GM21515 (cell line): ENCODE measurements at regions not wholly inside any gene's neighbourhood (a gene's known extent, or its start where the extent isn't known, plus 50 kb on each side); places are given as distances from the start of the nearest gene placed in this dataset.

ENCODE experiments used
- ATAC-seq: cut with Tn5 transposase; IDR thresholded peaks from one replicate; pipeline ENCODE4 v1.9.1; 2021; ENCODE audit not compliant: unreplicated experiment

- no peak for ATAC-seq
Observed at GRCh38 chr16:86663685-86664521, 85.6 kb downstream of the FOXL1 start.

DNA sequence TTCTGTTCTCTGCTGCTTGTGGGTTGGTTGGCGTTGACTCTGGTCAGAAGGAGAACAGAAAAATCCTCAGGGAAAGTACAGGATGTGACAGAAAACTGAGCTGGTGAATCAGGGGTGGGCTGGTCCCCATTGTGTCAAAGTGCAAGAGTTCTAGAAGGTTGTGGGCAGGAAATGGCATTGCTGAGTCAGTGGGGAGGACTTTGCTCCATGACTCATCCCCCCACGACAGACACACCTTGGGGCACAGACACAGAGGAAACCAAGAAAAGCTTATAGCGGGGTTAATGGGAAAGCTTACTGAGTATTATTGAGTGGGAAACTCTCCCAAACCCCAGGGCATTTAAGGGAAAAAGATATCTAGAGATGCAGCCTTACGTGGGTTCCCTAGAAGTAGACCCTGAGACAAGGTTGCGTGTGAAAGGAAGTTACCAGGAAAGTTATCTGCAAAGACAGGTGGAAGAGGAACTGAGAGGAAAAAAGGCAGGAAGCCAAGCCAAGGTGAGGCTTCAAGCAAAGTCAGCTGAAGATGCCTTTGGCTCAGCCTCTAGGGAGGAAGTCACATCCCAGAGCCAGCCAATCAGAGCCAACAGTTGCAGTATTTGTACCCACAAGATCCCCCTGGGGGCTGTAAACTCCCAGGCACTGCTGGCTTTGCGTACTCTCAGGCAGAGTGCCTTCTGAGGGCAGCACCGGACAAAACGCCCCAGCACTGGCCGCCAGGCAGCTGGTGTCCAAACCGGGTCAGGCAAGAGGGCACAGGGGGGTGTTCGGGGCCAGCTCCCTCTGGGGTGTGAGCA, 86.4 kb downstream of the FOXL1 start:
- ATAC-seq: peak; percentile 56

DNA sequence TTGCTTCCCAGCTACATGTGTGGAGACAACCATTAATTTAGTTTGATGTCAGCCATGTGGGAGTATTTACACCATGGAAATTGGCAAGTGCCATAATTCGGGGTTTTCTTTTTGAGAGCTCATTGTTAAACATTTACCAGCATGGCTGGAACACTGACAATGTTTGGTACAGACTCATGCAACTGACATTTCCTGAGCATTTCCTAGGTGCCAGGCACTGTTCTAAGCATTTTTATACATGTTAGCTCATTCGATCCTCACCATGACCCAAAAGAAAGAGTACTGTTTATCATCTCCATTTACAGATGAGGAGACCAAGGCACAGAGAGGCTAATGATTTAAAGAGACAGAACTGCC, 86.9 kb downstream of the FOXL1 start:
- ATAC-seq: no peak

- ATAC-seq: no peak
Observed at GRCh38 chr16:86665929-86666328, 87.6 kb downstream of the FOXL1 start.

- no peak for ATAC-seq
Observed at GRCh38 chr16:86667035-86667434, 88.7 kb downstream of the FOXL1 start.

- ATAC-seq: no peak
Observed at GRCh38 chr16:86668136-86668910, 90.0 kb downstream of the FOXL1 start.

DNA sequence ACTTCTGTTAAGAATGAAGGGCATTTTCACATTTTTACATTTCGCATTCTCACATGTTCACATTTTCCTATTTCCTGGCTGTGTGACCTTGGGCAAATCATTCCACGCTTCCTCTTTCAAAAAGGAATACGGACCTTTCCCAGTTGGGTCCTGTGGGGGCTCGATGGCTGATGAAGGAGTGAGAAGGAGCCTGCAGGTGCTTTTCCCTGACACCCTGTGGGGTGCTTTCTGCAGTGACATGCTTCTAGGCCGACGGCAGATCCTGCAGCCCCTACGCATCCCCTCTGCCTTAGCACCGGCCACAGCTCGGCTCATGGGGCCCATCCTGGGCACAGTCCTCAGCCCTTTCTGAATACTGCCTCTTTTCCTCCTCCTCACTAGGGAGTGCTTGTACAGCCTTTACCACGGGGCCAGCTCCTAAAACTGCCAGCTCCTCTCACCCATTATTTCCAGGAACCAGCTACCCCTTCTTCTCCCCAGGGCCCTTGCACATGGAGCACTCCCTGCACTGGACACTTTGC, 91.0 kb downstream of the FOXL1 start:
- ATAC-seq: no peak

DNA sequence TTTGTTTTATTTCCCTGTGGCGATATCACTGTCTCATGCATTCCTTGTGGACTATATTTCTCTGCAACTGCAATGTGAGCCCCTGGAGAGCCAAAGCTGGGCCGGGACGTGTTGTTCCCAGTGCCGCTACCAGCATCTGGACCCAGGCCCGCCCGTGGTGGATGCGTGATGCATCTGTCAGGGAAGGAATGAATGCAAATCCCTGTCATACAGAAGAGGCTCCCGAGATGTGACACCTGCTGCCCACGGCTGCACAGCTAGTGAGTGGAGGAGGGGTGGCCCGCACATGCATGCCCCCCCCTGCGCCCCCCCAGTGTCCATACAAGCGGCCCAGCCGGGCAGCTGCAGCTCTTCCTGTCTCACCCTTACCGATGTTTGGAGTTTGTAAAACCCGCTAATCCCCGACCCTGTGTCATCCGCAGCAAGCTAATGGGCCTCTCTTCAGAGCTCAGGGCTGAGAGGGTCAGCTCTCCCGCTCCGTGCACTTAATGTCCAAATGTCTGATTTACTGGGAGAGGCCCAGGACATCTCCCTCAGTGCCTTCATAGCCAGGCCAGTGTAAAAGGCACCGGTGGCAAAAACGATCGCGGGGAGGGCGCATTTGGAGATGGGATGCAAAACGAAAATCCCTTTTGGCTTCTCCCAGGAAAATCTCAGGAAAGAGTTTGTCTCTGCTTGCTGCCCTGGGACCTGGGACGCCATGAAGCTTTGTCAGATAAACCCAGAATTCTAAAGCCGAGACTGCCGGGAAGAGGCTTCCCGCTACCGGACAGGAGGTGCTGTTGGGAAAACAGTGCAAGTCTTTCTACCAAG, 91.8 kb downstream of the FOXL1 start:
- ATAC-seq: no peak

DNA sequence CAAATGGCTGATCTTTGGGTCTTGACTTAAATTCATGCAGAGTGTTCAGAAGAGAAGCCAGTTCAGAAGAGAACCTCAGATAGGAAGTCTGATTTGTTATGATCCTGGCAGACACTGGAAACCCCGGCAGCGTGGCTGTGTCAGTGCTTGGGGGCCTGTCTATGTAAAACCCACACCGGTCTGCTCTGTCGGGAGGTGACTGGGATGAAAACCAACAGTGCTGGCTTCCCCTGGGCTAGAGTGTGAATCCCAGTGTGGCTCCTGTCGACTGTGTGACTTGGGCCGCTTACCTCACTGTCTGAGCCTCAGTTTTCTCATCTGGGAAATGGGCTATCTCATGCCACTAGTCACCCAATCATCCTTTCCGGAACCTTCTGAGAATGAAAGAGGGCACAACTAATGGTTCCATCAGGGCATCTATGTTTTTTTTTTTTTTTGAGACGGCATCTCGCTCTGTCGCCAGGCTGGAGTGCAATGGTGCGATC, 92.4 kb downstream of the FOXL1 start:
- no peak for ATAC-seq

DNA sequence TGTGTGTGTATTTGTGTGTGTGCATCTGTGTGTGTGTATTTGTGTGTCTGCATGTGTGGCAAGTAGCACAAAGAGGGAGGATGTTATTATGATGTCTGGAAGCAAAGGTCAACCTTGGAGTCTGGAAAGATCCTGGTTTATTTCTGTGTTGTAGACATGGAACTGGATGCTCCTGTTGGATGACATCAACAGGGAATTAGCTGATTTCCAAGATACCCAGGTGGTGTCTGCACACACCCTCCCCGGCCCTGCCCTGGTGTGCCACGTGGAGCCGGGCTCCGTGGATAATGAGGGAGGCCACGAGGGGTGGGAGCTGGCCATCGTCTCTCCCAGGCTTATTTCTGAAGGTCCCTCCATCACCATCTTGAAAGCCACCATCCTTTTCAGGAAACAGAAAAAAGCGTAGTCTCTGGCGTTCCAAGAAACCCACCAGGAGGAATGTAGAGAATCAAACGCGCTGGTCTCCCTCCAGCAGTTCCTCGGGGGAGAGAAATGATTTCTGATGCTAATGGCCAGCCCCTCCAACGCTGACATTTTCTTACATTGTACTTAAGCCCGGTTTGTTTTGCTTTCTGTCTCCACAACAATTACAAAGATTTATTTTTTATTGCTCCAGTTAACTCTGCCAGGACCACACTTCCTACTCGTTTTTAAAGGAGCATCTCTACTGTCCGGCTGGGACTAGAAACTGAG, 93.3 kb downstream of the FOXL1 start:
- no peak for ATAC-seq

DNA sequence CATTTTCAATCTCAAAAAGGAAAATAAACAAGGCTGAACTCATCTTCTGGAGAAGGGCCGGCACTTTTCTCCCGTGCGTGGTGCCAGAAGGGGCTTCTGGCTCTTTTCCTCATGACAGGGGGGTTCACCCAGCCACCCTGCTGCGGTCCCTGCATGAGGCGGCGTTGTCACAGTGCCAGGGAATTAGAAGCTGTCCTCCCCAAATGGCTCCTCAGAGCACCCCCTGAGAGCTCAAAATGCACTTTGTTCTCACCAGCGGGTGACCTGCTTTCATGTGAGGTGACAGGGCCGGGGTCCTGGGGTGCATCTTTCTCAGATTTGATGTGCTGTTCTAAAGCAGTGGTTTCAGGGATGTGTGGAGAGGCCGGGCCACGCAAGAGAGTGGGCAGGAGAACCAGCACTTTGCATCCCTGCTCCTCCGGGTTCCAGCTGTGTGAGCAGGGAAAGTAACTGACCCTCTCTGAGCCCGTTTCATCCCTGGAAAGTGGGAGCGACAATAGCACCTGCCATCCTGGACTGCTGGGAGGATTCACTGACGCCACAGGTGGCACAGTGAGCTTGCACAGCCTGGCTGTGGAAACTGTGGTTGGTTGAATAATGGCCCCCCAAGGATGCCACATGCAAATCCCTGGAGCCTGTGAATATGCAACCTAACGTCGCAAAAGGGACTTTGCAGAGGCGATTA, 94.0 kb downstream of the FOXL1 start:
- no peak for ATAC-seq

GRCh38 chr16:86673090-86673955, 95.0 kb downstream of the FOXL1 start:
- ATAC-seq: no peak

- ATAC-seq: no peak
Observed at GRCh38 chr16:86673956-86674453, 95.7 kb downstream of the FOXL1 start.

DNA sequence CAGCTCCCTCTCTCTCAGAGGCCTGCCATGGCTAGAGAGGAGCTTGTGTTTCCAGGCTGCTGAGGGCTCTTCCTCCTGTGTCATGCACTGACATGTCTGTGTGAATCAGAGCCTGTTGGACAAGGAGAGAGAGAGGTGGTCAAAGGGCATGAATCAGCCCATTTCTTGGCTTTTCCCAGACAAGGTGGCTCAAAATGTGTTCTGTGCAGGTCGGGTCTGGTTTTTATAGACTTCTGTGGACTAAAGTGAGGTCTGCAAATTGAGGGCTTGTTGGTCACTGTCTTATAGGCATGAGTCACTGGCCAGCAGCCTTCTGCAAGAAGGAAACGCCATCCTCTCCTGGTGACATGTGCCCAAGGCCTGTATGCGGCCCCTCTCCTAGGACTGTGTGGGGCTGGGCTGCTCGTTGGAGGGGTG, 97.9 kb downstream of the FOXL1 start:
- ATAC-seq: no peak

GRCh38 chr16:86679490-86679889, 101.1 kb downstream of the FOXL1 start:
- no peak for ATAC-seq

GRCh38 chr16:86680162-86680561, 101.8 kb downstream of the FOXL1 start:
- no peak for ATAC-seq

GRCh38 chr16:86680661-86681030, 102.3 kb downstream of the FOXL1 start:
- no peak for ATAC-seq
